ENCODE measurements at regions not wholly inside any gene's neighbourhood (a gene's known extent, or its start where the extent isn't known, plus 50 kb on each side); places are given as distances from the start of the nearest gene placed in this dataset.

DNA sequence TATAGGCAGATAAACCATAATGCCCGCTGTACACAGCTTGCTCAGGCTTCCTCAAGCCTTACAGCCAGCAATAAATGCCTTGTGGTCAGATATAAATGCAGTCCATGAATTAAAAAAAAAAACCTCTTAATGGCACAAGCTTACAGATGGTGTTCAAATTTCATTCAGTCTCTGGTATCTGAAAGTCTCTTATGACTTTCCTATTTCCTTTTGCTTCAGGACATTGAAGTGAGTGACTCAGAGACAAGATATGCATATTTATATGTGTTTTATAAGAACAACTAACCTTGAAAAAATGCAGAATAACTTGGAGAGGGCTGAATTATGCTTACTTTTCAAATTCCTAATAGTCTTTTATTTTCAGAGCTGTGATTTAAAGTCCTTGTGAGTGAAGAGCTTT is 426.9 kb upstream of the MIS18BP1 start:
- no peak for DNase-seq (ENCODE audit: extremely low read depth in 1 of 4, low spot score in 3 of 4)
- CTCF ChIA-PET (ENCODE audit: low intra/inter-chr PET ratio), result no interaction called here
- no peak overlapping the region for H3K27ac ChIP-seq (ENCODE audit: extremely low read depth, low read depth, low read length)
- in situ Hi-C loops (cut with MboI) (no loop called here), intact Hi-C loops (cut with micrococcal nuclease) (no loop called here)
- H2AFZ ChIP-seq (ENCODE audit: low read depth, low read length), result no peak overlapping the region
- no peaks in the 10 kb centered on the region for H3K9me1 ChIP-seq (ENCODE audit: control insufficient read depth, insufficient read depth, low read length)
- WGBS (ENCODE audit: insufficient coverage, low coverage, missing lambda C conversion rate), result 0% methylated on average over 1 of the region's 1 CpG
- H3K9me3 ChIP-seq (replicated peaks; ENCODE audit: control insufficient read depth, insufficient read depth, low read depth, low read length), result no peaks in the 10 kb centered on the region
- no peak overlapping the region for H3K4me2 ChIP-seq (ENCODE audit: insufficient read depth, low read length)
- H3K79me2 ChIP-seq (ENCODE audit: control insufficient read depth, insufficient read depth, low read length), result no peaks in the 10 kb centered on the region
- no peaks in the 10 kb centered on the region for H3K27me3 ChIP-seq (ENCODE audit: control insufficient read depth in 2 of 2, insufficient read depth in 2 of 2, low read length in 2 of 2)
- no peaks in the 10 kb centered on the region for H3K36me3 ChIP-seq (ENCODE audit: control insufficient read depth, insufficient read depth, low read length)
- no peak overlapping the region for H3K9ac ChIP-seq (ENCODE audit: insufficient read depth in 1 of 2, low read depth in 2 of 2, low read length in 2 of 2)
- no peaks in the 10 kb centered on the region for H3K4me1 ChIP-seq (replicated peaks in 1 of 2; ENCODE audit: control insufficient read depth in 2 of 2, insufficient read depth in 2 of 2, low read length in 2 of 2)
- POLR2A ChIA-PET, result no interaction called here
- BruUV-seq (replicated peaks), result no TSS peak
- ATAC-seq, result no peak
- H3K4me3 ChIP-seq, result no peak overlapping the region
- no peak for TF ChIP-seq NR1H2 (CRISPR knock-in tag; IDR thresholded peaks at IDR 0.05)
- FAIRE-seq, result no peak
- H4K20me1 ChIP-seq (replicated peaks; ENCODE audit: control insufficient read depth, insufficient read depth, low read length), result no peaks in the 10 kb centered on the region

DNA sequence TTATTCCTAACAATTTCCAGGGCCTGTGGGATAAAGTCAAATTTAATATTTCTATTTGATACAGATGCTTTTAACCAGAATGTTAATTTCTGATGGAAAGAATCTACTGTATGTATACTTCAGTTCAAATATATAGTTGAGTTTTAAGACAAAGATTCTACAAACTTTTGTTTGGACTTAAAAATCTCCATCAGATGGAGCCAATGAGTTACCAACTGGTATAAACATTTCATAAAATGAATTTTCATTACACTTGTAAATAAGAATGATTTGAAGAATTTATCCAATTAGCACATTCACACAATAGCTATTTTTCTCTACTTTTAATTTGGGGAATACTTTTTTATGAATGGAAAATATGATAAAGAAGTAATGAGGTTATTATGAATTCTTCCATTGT is 425.2 kb upstream of the MIS18BP1 start:
- no peak overlapping the region for H3K4me3 ChIP-seq
- DNase-seq (ENCODE audit: extremely low read depth in 1 of 4, low spot score in 3 of 4) (no peak), FAIRE-seq (no peak), ATAC-seq (no peak)
- H3K9me1 ChIP-seq (ENCODE audit: control insufficient read depth, insufficient read depth, low read length), result no peaks in the 10 kb centered on the region
- intact Hi-C loops (cut with micrococcal nuclease) (no loop called here), in situ Hi-C loops (cut with MboI) (no loop called here)
- H3K4me1 ChIP-seq (replicated peaks in 1 of 2; ENCODE audit: control insufficient read depth in 2 of 2, insufficient read depth in 2 of 2, low read length in 2 of 2), result no peaks in the 10 kb centered on the region
- no peaks in the 10 kb centered on the region for H3K27me3 ChIP-seq (ENCODE audit: control insufficient read depth in 2 of 2, insufficient read depth in 2 of 2, low read length in 2 of 2)
- no peak overlapping the region for H3K27ac ChIP-seq (ENCODE audit: extremely low read depth, low read depth, low read length)
- H3K79me2 ChIP-seq (ENCODE audit: control insufficient read depth, insufficient read depth, low read length), result no peaks in the 10 kb centered on the region
- ChIA-PET CTCF (ENCODE audit: low intra/inter-chr PET ratio) (no interaction called here), POLR2A (no interaction called here)
- no peak overlapping the region for H3K4me2 ChIP-seq (ENCODE audit: insufficient read depth, low read length)
- no peaks in the 10 kb centered on the region for H3K36me3 ChIP-seq (ENCODE audit: control insufficient read depth, insufficient read depth, low read length)
- BruUV-seq (replicated peaks), result no TSS peak
- H3K9ac ChIP-seq (ENCODE audit: insufficient read depth in 1 of 2, low read depth in 2 of 2, low read length in 2 of 2), result no peak overlapping the region
- H3K9me3 ChIP-seq (replicated peaks; ENCODE audit: control insufficient read depth, insufficient read depth, low read depth, low read length), result no peaks in the 10 kb centered on the region
- no peak overlapping the region for H2AFZ ChIP-seq (ENCODE audit: low read depth, low read length)
- H4K20me1 ChIP-seq (replicated peaks; ENCODE audit: control insufficient read depth, insufficient read depth, low read length), result no peaks in the 10 kb centered on the region
- TF ChIP-seq, protein P1, sequence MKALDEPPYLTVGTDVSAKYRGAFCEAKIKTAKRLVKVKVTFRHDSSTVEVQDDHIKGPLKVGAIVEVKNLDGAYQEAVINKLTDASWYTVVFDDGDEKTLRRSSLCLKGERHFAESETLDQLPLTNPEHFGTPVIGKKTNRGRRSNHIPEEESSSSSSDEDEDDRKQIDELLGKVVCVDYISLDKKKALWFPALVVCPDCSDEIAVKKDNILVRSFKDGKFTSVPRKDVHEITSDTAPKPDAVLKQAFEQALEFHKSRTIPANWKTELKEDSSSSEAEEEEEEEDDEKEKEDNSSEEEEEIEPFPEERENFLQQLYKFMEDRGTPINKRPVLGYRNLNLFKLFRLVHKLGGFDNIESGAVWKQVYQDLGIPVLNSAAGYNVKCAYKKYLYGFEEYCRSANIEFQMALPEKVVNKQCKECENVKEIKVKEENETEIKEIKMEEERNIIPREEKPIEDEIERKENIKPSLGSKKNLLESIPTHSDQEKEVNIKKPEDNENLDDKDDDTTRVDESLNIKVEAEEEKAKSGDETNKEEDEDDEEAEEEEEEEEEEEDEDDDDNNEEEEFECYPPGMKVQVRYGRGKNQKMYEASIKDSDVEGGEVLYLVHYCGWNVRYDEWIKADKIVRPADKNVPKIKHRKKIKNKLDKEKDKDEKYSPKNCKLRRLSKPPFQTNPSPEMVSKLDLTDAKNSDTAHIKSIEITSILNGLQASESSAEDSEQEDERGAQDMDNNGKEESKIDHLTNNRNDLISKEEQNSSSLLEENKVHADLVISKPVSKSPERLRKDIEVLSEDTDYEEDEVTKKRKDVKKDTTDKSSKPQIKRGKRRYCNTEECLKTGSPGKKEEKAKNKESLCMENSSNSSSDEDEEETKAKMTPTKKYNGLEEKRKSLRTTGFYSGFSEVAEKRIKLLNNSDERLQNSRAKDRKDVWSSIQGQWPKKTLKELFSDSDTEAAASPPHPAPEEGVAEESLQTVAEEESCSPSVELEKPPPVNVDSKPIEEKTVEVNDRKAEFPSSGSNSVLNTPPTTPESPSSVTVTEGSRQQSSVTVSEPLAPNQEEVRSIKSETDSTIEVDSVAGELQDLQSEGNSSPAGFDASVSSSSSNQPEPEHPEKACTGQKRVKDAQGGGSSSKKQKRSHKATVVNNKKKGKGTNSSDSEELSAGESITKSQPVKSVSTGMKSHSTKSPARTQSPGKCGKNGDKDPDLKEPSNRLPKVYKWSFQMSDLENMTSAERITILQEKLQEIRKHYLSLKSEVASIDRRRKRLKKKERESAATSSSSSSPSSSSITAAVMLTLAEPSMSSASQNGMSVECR (CRISPR knock-in tag; IDR thresholded peaks at IDR 0.05), result no peak
